CD4-positive, alpha-beta T cell (primary cell): ENCODE measurements at regions not wholly inside any gene's neighbourhood (a gene's known extent, or its start where the extent isn't known, plus 50 kb on each side); places are given as distances from the start of the nearest gene placed in this dataset.

Source experiments
- ATAC-seq: fragments of 200-7000 bp; cut with Tn5 transposase; one replicate; pipeline ENCODE4 v1.10.0; 2022; ENCODE audit warnings: mild to moderate bottlenecking; ENCODE audit not compliant: poor library complexity
- CTCF ChIA-PET: fragments of 350-600 bp; sonication (Branson Sonifier 250); formaldehyde crosslinking; loops from one replicate; lab custom pipeline; 2021; ENCODE audit warnings: antibody characterized with exemption, inconsistent platforms; lab: Charles Lee
- POLR2A ChIA-PET: fragments of 350-600 bp; sonication (Branson Sonifier 250); formaldehyde crosslinking; loops from one replicate; lab custom pipeline; 2021; ENCODE audit warnings: antibody characterized with exemption, inconsistent platforms; lab: Charles Lee
- DNase-seq, 14 experiments: peaks; one replicate each; pipeline ENCODE4 v3.0.0-alpha.2; 2013 to 2020; ENCODE audit warnings: mixed read lengths in 2 of 14
- H3K27ac ChIP-seq, 2 donors: one replicate each; pipeline versions ENCODE4 v1.5.1 to v1.7.0; 2013; ENCODE audit warnings: low read length in 2 of 2, low read depth in 1 of 2, mild to moderate bottlenecking in 1 of 2
- H3K27me3 ChIP-seq, 2 experiments: 1 replicate in 1 of 2; 2 replicates in 1 of 2; pipeline versions ENCODE4 v1.6.1 to v1.7.0; 2013; ENCODE audit warnings: low read length in 2 of 2, control low read depth in 1 of 2, mild to moderate bottlenecking in 1 of 2, moderate library complexity in 1 of 2; ENCODE audit not compliant: insufficient read depth in 2 of 2, control insufficient read depth in 1 of 2
- H3K36me3 ChIP-seq: one replicate; pipeline ENCODE4 v1.6.1; 2013; ENCODE audit warnings: low read length, control low read depth; ENCODE audit not compliant: insufficient read depth
- H3K4me1 ChIP-seq: one replicate; pipeline ENCODE4 v1.6.1; 2013; ENCODE audit warnings: low read length, control low read depth; ENCODE audit not compliant: insufficient read depth
- H3K4me3 ChIP-seq: one replicate; pipeline ENCODE4 v1.5.1; 2013; ENCODE audit warnings: mild to moderate bottlenecking, low read length, moderate library complexity
- H3K9me3 ChIP-seq, 2 experiments: 1 replicate in 1 of 2; 2 replicates in 1 of 2; pipeline versions ENCODE4 v1.6.1 to v1.7.0; 2013; ENCODE audit warnings: low read length in 2 of 2, mild to moderate bottlenecking in 2 of 2, control low read depth in 1 of 2, moderate library complexity in 1 of 2; ENCODE audit not compliant: control insufficient read depth in 1 of 2, insufficient read depth in 1 of 2
- H3K27ac Mint-ChIP-seq: one replicate; pipeline ENCODE4 v1.8.0; 2020; ENCODE audit warnings: mixed read lengths
- H3K27me3 Mint-ChIP-seq: one replicate; pipeline ENCODE4 v1.8.0; 2021; ENCODE audit warnings: mixed read lengths
- H3K36me3 Mint-ChIP-seq: one replicate; pipeline ENCODE4 v1.8.0; 2021; ENCODE audit warnings: low read depth, mixed read lengths
- H3K4me1 Mint-ChIP-seq: one replicate; pipeline ENCODE4 v1.8.0; 2021; ENCODE audit warnings: low read depth, mixed read lengths
- H3K4me3 Mint-ChIP-seq: one replicate; pipeline ENCODE4 v1.8.0; 2020; ENCODE audit warnings: mild to moderate bottlenecking, mixed read lengths
- H3K9me3 Mint-ChIP-seq: one replicate; pipeline ENCODE4 v1.8.0; 2020; ENCODE audit warnings: mixed read lengths
- intact Hi-C, 2 experiments: fragments of 100-400 bp; cut with DNase I in 1 of 2; cut with micrococcal nuclease in 1 of 2; formaldehyde crosslinking; loops; one replicate each; pipeline versions ENCODE4 v1.15.1 to v1.9.0; 2023 to 2025; cut with DNase I, micrococcal nuclease
- TF ChIP-seq, protein P1 (sequence below): fragments of 200-600 bp; IDR thresholded peaks from one replicate; pipeline ENCODE4 v1.8.0; 2022; ENCODE audit warnings: antibody characterized with exemption, mild to moderate bottlenecking

DNA sequence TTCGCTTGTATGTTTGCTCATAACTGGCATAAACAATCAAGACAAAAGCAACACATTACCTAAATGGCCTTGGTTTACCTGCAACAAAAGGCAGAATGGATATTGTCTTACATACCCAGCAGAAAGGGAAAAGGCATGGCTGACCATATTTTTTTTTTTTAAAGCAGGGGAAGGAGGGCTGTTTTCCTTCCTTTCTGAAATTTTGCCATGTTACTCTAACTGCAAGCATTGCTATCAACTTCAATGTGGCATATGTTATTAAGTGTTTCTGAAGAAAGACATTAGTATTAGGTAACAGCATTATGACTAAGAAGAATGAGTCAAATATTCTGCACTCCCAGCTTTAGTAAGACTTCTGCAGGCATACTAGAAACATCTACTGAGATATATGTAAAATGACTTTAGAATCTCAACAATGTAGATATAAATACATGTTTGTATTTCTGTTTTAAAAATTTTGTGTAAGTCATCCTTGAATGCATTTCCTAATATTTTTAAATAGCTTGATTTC lies 512.6 kb upstream of the FAM241A start:
- Mint-ChIP-seq H3K4me1 (no peaks in the 10 kb centered on the region), H3K4me3 (no peak overlapping the region), H3K9me3 (no peaks in the 10 kb centered on the region), H3K36me3 (no peaks in the 10 kb centered on the region), H3K27me3 (no peaks in the 10 kb centered on the region), H3K27ac (no peak overlapping the region)
- Histone ChIP-seq H3K4me1 (no peaks in the 10 kb centered on the region), H3K27ac (no peak overlapping the region), H3K4me3 (no peak overlapping the region), H3K9me3 (peaks cover 0 to 10% of the 10 kb centered on the region in 2 experiments), H3K27me3 (no peaks in the 10 kb centered on the region), H3K36me3 (no peaks in the 10 kb centered on the region)
- CTCF ChIA-PET = no interaction called here
- intact Hi-C loops = no loop called here
- TF ChIP-seq, protein P1, sequence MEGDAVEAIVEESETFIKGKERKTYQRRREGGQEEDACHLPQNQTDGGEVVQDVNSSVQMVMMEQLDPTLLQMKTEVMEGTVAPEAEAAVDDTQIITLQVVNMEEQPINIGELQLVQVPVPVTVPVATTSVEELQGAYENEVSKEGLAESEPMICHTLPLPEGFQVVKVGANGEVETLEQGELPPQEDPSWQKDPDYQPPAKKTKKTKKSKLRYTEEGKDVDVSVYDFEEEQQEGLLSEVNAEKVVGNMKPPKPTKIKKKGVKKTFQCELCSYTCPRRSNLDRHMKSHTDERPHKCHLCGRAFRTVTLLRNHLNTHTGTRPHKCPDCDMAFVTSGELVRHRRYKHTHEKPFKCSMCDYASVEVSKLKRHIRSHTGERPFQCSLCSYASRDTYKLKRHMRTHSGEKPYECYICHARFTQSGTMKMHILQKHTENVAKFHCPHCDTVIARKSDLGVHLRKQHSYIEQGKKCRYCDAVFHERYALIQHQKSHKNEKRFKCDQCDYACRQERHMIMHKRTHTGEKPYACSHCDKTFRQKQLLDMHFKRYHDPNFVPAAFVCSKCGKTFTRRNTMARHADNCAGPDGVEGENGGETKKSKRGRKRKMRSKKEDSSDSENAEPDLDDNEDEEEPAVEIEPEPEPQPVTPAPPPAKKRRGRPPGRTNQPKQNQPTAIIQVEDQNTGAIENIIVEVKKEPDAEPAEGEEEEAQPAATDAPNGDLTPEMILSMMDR = no peak
- DNase-seq = no peak
- POLR2A ChIA-PET = no interaction called here
- no peak for ATAC-seq

GRCh38 chr4:111633663-111634266 lies 511.5 kb upstream of the FAM241A start:
- no peak overlapping the region for H3K27ac Mint-ChIP-seq
- no peak overlapping the region for H3K27ac ChIP-seq
- POLR2A ChIA-PET = no interaction called here
- H3K9me3 ChIP-seq = no peaks in the 10 kb centered on the region
- no peaks in the 10 kb centered on the region for H3K9me3 Mint-ChIP-seq
- H3K27me3 Mint-ChIP-seq = no peaks in the 10 kb centered on the region
- H3K4me3 Mint-ChIP-seq = no peak overlapping the region
- intact Hi-C loops = no loop called here
- ATAC-seq (no peak), DNase-seq (no peak)
- H3K36me3 ChIP-seq = no peaks in the 10 kb centered on the region
- TF ChIP-seq, protein P1 = no peak
- H3K4me1 ChIP-seq = no peaks in the 10 kb centered on the region
- H3K36me3 Mint-ChIP-seq = no peaks in the 10 kb centered on the region
- H3K4me3 ChIP-seq = no peak overlapping the region
- H3K4me1 Mint-ChIP-seq = no peaks in the 10 kb centered on the region
- CTCF ChIA-PET = no interaction called here
- no peaks in the 10 kb centered on the region for H3K27me3 ChIP-seq

DNA sequence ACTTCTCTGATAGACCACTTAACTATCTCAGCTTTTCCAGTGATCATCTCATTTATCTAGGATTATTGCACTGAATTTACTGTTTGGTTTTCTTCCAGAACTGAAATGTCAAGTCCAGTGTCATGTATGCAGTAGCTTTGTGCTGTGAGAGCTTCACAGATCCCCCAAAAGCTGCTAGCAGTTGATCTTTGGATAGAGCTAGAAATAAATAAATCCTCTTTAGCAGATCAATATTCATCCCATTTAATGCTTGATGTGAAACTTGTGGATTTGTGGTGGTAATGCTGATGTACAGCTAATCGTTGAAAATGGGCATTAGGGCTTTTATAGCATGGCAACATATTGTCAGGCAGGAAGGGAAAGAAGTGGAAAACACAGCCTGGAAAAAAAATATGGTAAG lies 509.6 kb upstream of the FAM241A start:
- intact Hi-C loops = no loop called here
- CTCF ChIA-PET = no interaction called here

More for the DNA sequence above, 509.6 kb upstream of the FAM241A start:
- H3K36me3 Mint-ChIP-seq = no peaks in the 10 kb centered on the region
- POLR2A ChIA-PET = no interaction called here
- H3K4me3 Mint-ChIP-seq = no peak overlapping the region
- TF ChIP-seq, protein P1 = no peak
- Histone ChIP-seq H3K27ac (no peak overlapping the region), H3K36me3 (no peaks in the 10 kb centered on the region), H3K9me3 (no peaks in the 10 kb centered on the region), H3K27me3 (no peaks in the 10 kb centered on the region), H3K4me3 (no peak overlapping the region), H3K4me1 (no peaks in the 10 kb centered on the region)
- no peak for DNase-seq
- H3K27me3 Mint-ChIP-seq = no peaks in the 10 kb centered on the region
- no peak for ATAC-seq
- H3K4me1 Mint-ChIP-seq = no peaks in the 10 kb centered on the region
- no peak overlapping the region for H3K27ac Mint-ChIP-seq
- no peaks in the 10 kb centered on the region for H3K9me3 Mint-ChIP-seq
